ENCODE measurements at regions not wholly inside any gene's neighbourhood (a gene's known extent, or its start where the extent isn't known, plus 50 kb on each side); places are given as distances from the start of the nearest gene placed in this dataset.

DNA sequence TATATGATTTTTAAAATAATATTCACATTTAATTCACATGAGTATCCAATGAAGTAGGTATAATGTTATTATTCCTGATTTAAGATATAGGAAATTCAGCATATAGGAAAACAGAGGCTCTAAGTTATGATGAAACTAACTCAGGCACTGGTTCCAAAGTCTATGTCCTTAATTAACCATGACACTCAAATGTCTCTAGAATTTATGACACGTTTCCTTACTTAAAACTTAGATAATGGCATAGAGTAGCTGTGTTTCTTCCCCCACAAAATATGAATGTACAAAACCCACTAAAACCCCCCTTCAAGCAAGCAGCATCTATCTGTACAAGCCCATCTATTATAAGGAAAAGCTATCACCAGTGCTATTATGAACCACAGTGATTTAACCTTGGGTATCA, 72.9 kb upstream of the CDK1 start:
- TF ChIP-seq, protein P1, sequence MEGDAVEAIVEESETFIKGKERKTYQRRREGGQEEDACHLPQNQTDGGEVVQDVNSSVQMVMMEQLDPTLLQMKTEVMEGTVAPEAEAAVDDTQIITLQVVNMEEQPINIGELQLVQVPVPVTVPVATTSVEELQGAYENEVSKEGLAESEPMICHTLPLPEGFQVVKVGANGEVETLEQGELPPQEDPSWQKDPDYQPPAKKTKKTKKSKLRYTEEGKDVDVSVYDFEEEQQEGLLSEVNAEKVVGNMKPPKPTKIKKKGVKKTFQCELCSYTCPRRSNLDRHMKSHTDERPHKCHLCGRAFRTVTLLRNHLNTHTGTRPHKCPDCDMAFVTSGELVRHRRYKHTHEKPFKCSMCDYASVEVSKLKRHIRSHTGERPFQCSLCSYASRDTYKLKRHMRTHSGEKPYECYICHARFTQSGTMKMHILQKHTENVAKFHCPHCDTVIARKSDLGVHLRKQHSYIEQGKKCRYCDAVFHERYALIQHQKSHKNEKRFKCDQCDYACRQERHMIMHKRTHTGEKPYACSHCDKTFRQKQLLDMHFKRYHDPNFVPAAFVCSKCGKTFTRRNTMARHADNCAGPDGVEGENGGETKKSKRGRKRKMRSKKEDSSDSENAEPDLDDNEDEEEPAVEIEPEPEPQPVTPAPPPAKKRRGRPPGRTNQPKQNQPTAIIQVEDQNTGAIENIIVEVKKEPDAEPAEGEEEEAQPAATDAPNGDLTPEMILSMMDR (IDR thresholded peaks at IDR 0.05) = no peak
- TF ChIP-seq POLR2A (IDR thresholded peaks at IDR 0.05) = no peak

Data from lower leg skin (tissue), 3 donors.